Activated CD4-positive, alpha-beta memory T cell treated with anti-CD3 and anti-CD28 coated beads for 36 hours (primary cell): ENCODE measurements at regions not wholly inside any gene's neighbourhood (a gene's known extent, or its start where the extent isn't known, plus 50 kb on each side); places are given as distances from the start of the nearest gene placed in this dataset.
"Not testable (repeated sequence)": the region's sequence is repeated elsewhere in the genome, so short reads cannot be mapped to it uniquely, and the experiment has no call there.

Experiments used
- CTCF ChIA-PET: fragments of 350-600 bp; sonication (Branson Sonifier 250); formaldehyde crosslinking; loops from one replicate; lab custom pipeline; 2021; ENCODE audit warnings: antibody characterized with exemption, inconsistent platforms; lab: Charles Lee
- POLR2A ChIA-PET: fragments of 350-600 bp; sonication (Branson Sonifier 250); formaldehyde crosslinking; loops from one replicate; lab custom pipeline; 2021; ENCODE audit warnings: antibody characterized with exemption; lab: Charles Lee
- DNase-seq: peaks from one replicate; pipeline ENCODE4 v3.0.0-alpha.2; 2020
- H3K27ac Mint-ChIP-seq: one replicate; pipeline ENCODE4 v1.8.0; 2021; ENCODE audit warnings: mixed read lengths
- H3K27me3 Mint-ChIP-seq: one replicate; pipeline ENCODE4 v1.8.0; 2021; ENCODE audit warnings: mixed read lengths
- H3K36me3 Mint-ChIP-seq: one replicate; pipeline ENCODE4 v1.8.0; 2021; ENCODE audit warnings: mixed read lengths
- H3K4me1 Mint-ChIP-seq: one replicate; pipeline ENCODE4 v1.8.0; 2021; ENCODE audit warnings: low read depth, mixed read lengths
- H3K4me3 Mint-ChIP-seq: one replicate; pipeline ENCODE4 v1.8.0; 2021; ENCODE audit warnings: mild to moderate bottlenecking, mixed read lengths
- H3K9me3 Mint-ChIP-seq: one replicate; pipeline ENCODE4 v1.8.0; 2021; ENCODE audit warnings: mixed read lengths
- intact Hi-C: fragments of 100-400 bp; cut with micrococcal nuclease; formaldehyde crosslinking; loops from one replicate; pipeline ENCODE4 v1.15.1; 2023

DNA sequence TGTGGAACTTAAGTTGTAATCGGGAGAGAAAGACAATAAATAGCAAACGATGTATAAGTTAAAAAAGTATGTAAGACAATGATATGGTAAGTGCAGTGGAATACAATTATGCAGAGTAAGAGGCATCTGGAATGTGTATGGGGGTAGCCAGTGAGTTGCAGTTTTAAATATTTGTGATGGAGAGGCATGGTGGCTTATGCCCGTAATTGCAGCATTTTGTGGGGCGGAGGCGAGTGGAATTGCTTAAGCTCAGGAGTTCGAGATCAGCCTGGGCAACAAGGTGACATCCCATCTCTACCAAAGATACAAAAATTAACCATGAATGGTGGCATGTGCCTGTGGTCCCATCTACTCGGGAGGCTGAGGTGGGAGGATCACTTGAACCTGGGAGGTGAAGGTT is 52.5 kb upstream of the WDFY3 start:
- intact Hi-C loops: no loop called here
- ChIA-PET POLR2A (no interaction called here), CTCF (no interaction called here)
- DNase-seq: no peak
- no peaks in the 10 kb centered on the region for H3K9me3 Mint-ChIP-seq
- no peaks in the 10 kb centered on the region for H3K4me1 Mint-ChIP-seq
- no peak overlapping the region for H3K27ac Mint-ChIP-seq
- no peak overlapping the region for H3K4me3 Mint-ChIP-seq
- H3K36me3 Mint-ChIP-seq: no peaks in the 10 kb centered on the region
- H3K27me3 Mint-ChIP-seq: no peaks in the 10 kb centered on the region

DNA sequence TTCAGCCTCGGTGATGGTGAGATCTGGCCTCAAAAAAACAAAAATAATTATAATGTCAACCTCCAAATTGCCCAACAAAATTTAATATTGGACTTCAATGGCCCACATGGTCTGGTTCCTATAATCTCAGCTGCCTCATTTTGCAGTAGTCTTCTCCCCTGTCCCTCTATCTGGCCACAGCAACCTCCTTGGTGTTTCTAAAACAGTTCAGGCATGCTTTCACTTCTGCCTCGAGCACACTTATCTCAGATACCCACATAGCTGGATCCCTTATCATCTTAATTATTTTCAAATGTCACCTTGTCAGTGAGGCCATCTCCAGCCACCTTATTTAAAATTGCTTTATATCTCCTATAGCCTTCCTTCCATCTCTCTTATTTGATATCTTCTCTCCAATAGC is 52.9 kb upstream of the WDFY3 start:
- CTCF ChIA-PET: no interaction called here
- Mint-ChIP-seq H3K36me3 (no peaks in the 10 kb centered on the region), H3K4me1 (no peaks in the 10 kb centered on the region), H3K27me3 (no peaks in the 10 kb centered on the region), H3K9me3 (no peaks in the 10 kb centered on the region), H3K4me3 (no peak overlapping the region), H3K27ac (no peak overlapping the region)
- DNase-seq: no peak
- intact Hi-C loops: no loop called here
- POLR2A ChIA-PET: no interaction called here

DNA sequence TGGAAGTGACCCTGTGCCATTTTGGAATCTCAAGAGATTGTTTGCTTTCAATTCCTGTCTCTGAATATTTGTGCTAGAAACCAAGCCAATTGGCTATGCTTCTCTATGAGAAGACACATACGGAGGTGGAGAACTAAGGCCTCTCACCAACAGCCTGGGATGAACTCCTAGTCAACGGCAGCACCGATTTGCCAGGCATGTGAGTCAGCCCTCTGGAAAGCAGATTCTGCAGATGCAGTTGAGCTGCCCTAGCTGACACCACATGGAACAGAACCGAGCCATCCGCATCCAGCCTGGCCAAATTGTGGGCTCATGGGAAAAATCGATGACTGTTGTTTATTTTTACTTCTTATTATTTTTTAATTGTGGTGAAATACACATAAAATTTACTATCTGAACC is 58.2 kb upstream of the WDFY3 start:
- CTCF ChIA-PET: no interaction called here
- no peak overlapping the region for H3K4me3 Mint-ChIP-seq
- H3K36me3 Mint-ChIP-seq: no peaks in the 10 kb centered on the region
- H3K9me3 Mint-ChIP-seq: no peaks in the 10 kb centered on the region
- no peaks in the 10 kb centered on the region for H3K4me1 Mint-ChIP-seq
- DNase-seq: no peak
- POLR2A ChIA-PET: no interaction called here
- intact Hi-C loops: no loop called here
- H3K27ac Mint-ChIP-seq: no peak overlapping the region
- H3K27me3 Mint-ChIP-seq: no peaks in the 10 kb centered on the region

DNA sequence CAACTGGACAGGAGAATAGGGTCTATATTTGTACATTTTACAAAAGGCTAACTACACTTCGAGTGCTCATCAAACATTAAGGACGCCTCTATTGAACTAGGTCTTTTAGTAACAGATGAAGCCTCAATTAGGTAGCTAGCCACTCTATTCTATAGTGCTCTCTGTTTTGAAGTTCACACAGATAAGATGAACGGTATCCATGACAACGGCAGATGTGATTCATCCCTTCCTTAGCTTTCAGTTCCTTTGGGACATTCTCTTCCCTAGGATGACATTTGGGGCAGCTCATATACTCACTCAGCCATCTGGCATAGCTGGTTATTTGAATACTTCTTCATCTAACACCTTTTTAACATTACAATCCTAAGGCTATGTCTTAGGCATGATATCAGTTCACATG is 62.4 kb upstream of the WDFY3 start:
- Mint-ChIP-seq H3K4me1 (no peaks in the 10 kb centered on the region), H3K27ac (no peak overlapping the region), H3K36me3 (no peaks in the 10 kb centered on the region), H3K4me3 (no peak overlapping the region), H3K27me3 (no peaks in the 10 kb centered on the region), H3K9me3 (peaks cover 5% of the 10 kb centered on the region)
- ChIA-PET POLR2A (no interaction called here), CTCF (no interaction called here)
- intact Hi-C loops: no loop called here
- DNase-seq: no peak

DNA sequence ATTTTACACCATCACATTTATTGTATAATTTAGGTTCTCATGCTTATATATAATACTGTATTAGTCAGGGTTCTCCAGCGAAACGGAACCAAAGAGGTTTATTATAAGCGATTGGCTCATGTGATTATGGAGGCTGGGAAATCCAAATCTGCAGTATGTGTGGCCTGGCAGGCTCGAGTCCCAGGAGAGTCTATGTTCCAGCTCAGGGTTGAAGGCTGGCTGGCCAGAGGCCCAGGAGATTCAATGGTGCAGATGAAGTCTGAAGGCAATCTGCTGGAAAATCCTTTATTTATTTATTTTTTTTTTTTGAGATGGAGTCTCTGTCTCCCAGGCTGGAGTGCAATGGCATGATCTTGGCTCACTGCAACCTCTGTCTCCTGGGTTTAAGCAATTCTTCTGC is 63.0 kb upstream of the WDFY3 start:
- Mint-ChIP-seq H3K27me3 (no peaks in the 10 kb centered on the region), H3K9me3 (peaks cover 11% of the 10 kb centered on the region), H3K4me1 (no peaks in the 10 kb centered on the region), H3K4me3 (no peak overlapping the region), H3K27ac (no peak overlapping the region), H3K36me3 (no peaks in the 10 kb centered on the region)
- DNase-seq: no peak
- POLR2A ChIA-PET: no interaction called here
- CTCF ChIA-PET: no interaction called here
- intact Hi-C loops: no loop called here

DNA sequence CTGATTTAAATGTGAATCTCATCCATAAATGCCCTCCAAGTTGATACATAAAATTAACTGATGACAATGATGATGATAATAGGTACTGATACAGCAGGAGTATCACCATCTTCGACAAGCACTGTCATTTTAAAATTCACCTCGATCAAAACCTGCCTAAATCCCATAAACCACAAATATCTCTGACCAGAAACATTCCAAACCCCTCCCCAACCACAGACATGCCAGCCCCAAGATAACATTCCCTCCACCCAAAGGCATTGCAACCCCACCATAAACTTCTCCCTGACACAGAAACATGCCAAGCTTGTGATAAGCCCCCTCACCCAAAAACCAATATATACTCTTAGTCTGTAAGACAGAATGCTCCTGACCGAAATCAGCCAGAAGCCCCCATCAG is 63.7 kb upstream of the WDFY3 start:
- no peaks in the 10 kb centered on the region for H3K36me3 Mint-ChIP-seq
- no peaks in the 10 kb centered on the region for H3K4me1 Mint-ChIP-seq
- ChIA-PET POLR2A (no interaction called here), CTCF (no interaction called here)
- H3K9me3 Mint-ChIP-seq: peaks cover 11% of the 10 kb centered on the region
- no peak overlapping the region for H3K4me3 Mint-ChIP-seq
- no peak for DNase-seq
- no peak overlapping the region for H3K27ac Mint-ChIP-seq
- intact Hi-C loops: no loop called here
- no peaks in the 10 kb centered on the region for H3K27me3 Mint-ChIP-seq

DNA sequence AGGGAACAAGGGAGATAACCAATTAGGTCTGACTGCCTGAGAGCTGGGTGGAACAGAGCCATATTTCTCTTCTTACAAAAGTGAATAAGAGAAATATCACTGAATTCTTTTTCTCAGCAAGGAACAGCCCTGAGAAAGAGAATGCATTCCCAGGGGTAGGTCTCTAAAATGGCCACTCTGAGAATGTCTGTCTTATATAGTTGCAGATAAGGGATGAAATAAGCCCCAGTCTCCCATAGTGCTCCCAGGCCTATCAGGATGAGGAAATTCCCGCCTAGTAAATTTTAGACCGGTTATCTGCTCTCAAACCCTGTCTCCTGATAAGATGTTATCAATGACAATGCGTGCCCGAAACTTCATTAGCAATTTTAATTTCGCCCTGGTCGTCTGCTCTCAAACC is 67.3 kb upstream of the WDFY3 start:
- H3K27me3 Mint-ChIP-seq, H3K27ac Mint-ChIP-seq, H3K4me1 Mint-ChIP-seq, H3K4me3 Mint-ChIP-seq, POLR2A ChIA-PET, DNase-seq, intact Hi-C loops, H3K36me3 Mint-ChIP-seq: not testable (repeated sequence)
- H3K9me3 Mint-ChIP-seq: peaks cover 11% of the 10 kb centered on the region
- CTCF ChIA-PET: interaction anchor here (0.6 kb wide), 1 partner anchor 97 kb away, joined by 4 read pairs; no protein-coding TSS in a partner anchor

DNA sequence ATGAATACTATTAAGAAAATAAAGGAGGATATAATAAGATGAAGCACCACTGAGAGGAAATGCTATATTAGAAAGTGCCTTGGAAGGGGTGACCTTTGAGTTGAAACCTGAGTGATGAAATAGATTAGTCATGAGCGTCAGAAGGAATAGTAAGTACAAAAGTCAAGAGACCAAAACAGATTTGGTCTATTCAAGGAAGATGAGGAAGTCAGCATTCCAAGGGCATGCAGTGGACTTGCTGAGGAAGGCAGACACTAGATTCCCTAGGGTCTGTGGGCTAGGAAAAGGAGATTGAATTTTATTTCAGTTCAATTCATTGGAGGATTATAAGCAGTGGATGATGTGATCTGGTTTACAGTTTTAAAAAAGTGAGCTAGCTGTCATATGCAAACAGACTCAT is 73.0 kb upstream of the WDFY3 start:
- POLR2A ChIA-PET: no interaction called here
- no peak for DNase-seq
- CTCF ChIA-PET: no interaction called here
- Mint-ChIP-seq H3K27ac (no peak overlapping the region), H3K36me3 (no peaks in the 10 kb centered on the region), H3K27me3 (no peaks in the 10 kb centered on the region), H3K4me1 (no peaks in the 10 kb centered on the region), H3K9me3 (no peaks in the 10 kb centered on the region), H3K4me3 (no peak overlapping the region)
- intact Hi-C loops: no loop called here

DNA sequence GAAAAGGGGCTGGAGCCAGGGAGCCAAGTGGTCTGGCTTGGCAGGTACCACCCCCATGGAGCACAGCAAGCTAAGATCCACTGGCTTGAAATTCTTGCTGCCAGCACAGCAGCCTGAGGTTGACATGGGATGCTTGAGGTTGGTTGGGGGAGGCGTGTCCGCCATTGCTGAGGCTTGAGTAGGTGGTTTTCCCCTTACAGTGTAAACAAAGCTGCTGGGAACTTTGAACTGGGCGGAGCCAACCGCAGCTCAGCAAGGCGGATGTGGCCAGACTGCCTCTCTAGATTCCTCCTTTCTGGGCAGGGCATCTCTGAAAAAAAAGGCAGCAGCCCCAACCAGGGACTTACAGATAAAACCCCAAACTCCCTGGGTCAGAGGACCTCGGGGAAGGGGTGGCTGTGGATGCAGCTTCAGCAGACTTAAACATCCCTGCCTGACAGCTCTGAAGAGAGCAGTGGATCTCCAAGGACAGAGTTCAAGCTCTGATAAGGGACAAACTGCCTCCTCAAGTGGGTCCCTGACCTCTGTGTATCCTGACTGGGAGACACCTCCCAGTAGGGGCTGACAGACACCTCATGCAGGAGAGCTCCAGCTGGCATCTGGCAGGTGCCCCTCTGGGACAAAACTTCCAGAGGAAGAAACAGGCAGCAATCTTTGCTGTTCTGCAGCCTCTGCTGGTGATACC is 77.5 kb upstream of the WDFY3 start:
- POLR2A ChIA-PET, H3K4me3 Mint-ChIP-seq, H3K36me3 Mint-ChIP-seq, H3K27ac Mint-ChIP-seq, H3K27me3 Mint-ChIP-seq, H3K4me1 Mint-ChIP-seq, CTCF ChIA-PET, intact Hi-C loops, H3K9me3 Mint-ChIP-seq: not testable (repeated sequence)
- DNase-seq: peak; percentile 24

DNA sequence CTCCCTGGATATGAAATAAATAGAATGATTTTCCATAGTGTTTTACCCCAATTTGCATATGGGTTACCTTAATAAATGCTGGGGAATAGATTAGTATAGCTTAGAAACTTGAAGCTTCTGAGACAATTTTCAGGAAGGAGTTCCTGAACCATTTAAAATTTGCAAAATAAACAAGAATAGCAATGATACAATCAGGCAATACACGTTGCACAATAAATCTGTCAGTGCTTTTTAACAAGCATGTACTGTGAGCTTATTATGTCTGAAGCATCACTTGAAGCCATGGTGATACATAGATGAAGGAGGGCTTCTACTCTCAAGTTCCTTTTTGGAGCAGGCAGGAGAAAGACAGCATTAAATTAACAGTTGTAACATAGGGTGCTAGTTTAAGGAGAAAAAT is 84.2 kb upstream of the WDFY3 start:
- CTCF ChIA-PET: no interaction called here
- Mint-ChIP-seq H3K36me3 (no peaks in the 10 kb centered on the region), H3K4me1 (no peaks in the 10 kb centered on the region), H3K9me3 (peaks cover 7% of the 10 kb centered on the region), H3K27ac (no peak overlapping the region), H3K4me3 (no peak overlapping the region), H3K27me3 (no peaks in the 10 kb centered on the region)
- intact Hi-C loops: no loop called here
- POLR2A ChIA-PET: no interaction called here
- DNase-seq: no peak

DNA sequence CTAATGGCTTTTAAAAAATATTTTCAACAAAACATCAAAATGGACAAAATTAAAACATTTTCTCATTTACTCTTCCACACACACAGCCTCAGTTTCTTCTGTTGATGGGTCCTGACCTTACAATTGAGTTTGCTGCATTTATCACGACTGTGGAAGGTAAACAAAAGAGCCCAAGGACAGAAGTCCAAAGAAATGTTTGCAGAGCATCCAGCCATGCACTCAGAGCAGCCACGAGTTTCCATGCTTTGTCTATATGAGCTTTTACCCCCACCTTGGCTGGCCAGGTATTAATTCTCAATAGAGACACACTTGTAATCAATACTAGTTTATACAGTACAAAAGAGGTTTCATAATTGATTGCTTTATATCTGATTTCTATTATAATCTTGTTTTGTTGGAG is 85.0 kb upstream of the WDFY3 start:
- Mint-ChIP-seq H3K4me1 (no peaks in the 10 kb centered on the region), H3K27me3 (no peaks in the 10 kb centered on the region), H3K4me3 (no peak overlapping the region), H3K27ac (no peak overlapping the region), H3K9me3 (peaks cover 5% of the 10 kb centered on the region), H3K36me3 (no peaks in the 10 kb centered on the region)
- ChIA-PET CTCF (no interaction called here), POLR2A (no interaction called here)
- intact Hi-C loops: no loop called here
- DNase-seq: no peak

DNA sequence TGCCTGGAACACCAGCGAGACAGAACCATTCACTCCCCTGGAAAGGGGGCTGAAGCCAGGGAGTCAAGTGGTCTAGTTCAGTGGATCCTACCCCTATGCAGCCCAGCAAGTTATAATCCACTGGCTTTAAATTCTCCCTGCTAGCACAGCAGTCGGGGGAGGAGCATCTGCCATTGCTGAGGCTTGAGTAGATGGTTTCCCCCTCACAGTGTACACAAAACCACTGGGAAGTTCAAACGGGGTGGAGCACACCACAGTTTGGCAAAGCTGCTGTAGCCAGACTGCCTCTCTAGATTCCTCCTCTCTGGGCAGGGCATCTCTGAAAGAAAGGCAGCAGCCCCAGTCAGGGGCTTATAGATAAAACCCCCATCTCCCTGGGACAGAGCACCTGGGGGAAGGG is 88.4 kb upstream of the WDFY3 start:
- POLR2A ChIA-PET, intact Hi-C loops, CTCF ChIA-PET, H3K27me3 Mint-ChIP-seq, H3K4me3 Mint-ChIP-seq, H3K27ac Mint-ChIP-seq, DNase-seq, H3K4me1 Mint-ChIP-seq, H3K36me3 Mint-ChIP-seq, H3K9me3 Mint-ChIP-seq: not testable (repeated sequence)

DNA sequence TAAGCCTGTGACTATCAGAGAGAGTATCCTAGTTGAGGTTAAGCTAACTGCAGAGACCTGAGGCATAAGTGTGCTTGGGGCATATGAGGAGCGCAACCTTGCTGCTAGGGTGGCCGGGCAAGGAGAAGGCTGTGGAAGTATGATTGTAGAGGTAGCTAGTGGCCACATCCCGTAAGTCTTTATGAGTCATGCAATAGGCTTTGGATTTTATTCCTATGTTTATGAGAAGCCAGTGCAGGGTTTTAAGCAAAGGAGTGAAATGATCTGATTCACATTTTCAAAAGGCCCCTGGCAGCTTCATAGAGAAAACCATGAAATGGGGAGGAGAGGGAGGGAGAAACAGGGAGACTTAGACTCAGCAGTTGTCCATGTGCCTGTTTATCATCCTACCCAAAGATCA is 92.1 kb upstream of the WDFY3 start:
- Mint-ChIP-seq H3K9me3 (no peaks in the 10 kb centered on the region), H3K36me3 (no peaks in the 10 kb centered on the region), H3K27ac (no peak overlapping the region), H3K27me3 (no peaks in the 10 kb centered on the region), H3K4me1 (no peaks in the 10 kb centered on the region), H3K4me3 (no peak overlapping the region)
- ChIA-PET POLR2A (no interaction called here), CTCF (no interaction called here)
- intact Hi-C loops: no loop called here
- no peak for DNase-seq
